HCT116 (cell line): ENCODE measurements at regions not wholly inside any gene's neighbourhood (a gene's known extent, or its start where the extent isn't known, plus 50 kb on each side); places are given as distances from the start of the nearest gene placed in this dataset.

Experiments
- ATAC-seq: fragments of 200-7000 bp; cut with Tn5 transposase; 2 replicates; pipeline ENCODE4 v1.9.1; 2020; ENCODE audit warnings: mild to moderate bottlenecking, moderate library complexity
- BruUV-seq: library from RNA; stranded (reverse); fragments of 400-500 nt; replicated peaks from 2 replicates; lab custom pipeline; 2021; lab: Mats Ljungman, UMichigan
- CTCF ChIA-PET: fragments of 300-600 bp; sonication (Branson Sonifier 250); formaldehyde crosslinking; loops from one replicate; lab custom pipeline; 2021; ENCODE audit warnings: antibody characterized with exemption; lab: Charles Lee
- POLR2A ChIA-PET: fragments of 300-600, 350-600 bp; sonication (Branson Sonifier 250); formaldehyde crosslinking; loops from one replicate; lab custom pipeline; 2021; ENCODE audit warnings: antibody characterized with exemption; lab: Charles Lee
- RAD21 ChIA-PET, 2 experiments: fragments of 300-600 bp; sonication (Branson Sonifier 250); formaldehyde crosslinking; loops; one replicate each; lab custom pipeline; 2023; ENCODE audit warnings: low total read pairs in 2 of 2; ENCODE audit not compliant: uncharacterized antibody in 2 of 2, unreplicated experiment in 2 of 2, low non-redundant PET in 1 of 2; lab: Charles Lee
- DNase-seq: peaks from one replicate; pipeline ENCODE4 v3.0.0-alpha.2; 2010; ENCODE audit warnings: low read depth, low spot score
- H2AFZ ChIP-seq: fragments of 200-600 bp; shearing (Covaris generic), sonication (generic); 2 replicates; pipeline ENCODE4 v1.6.1; 2017; ENCODE audit warnings: low read depth, mixed run types, mixed read lengths, antibody characterized with exemption, low read length; ENCODE audit not compliant: poor library complexity, severe bottlenecking
- H3K27ac ChIP-seq: 2 replicates; pipeline ENCODE4 v1.5.1; 2012; ENCODE audit warnings: low read depth, low read length
- H3K27me3 ChIP-seq: fragments of 200-600 bp; sonication (generic); 2 replicates; pipeline ENCODE4 v1.6.1; 2016; ENCODE audit warnings: mixed run types, low read length, mixed read lengths; ENCODE audit not compliant: insufficient read depth
- H3K36me3 ChIP-seq, 2 experiments: fragments of 200-500 bp in 1 of 2; fragments of 200-600 bp in 1 of 2; sonication (Bioruptor generic) in 1 of 2; sonication (generic) in 1 of 2; 2 replicates each; pipeline versions ENCODE4 v1.5.1 to v1.6.1; 2014 to 2016; ENCODE audit warnings: low read length in 2 of 2, inconsistent platforms in 1 of 2, mixed read lengths in 1 of 2, mixed run types in 1 of 2; ENCODE audit not compliant: insufficient read depth in 2 of 2, control insufficient read depth in 1 of 2
- H3K4me1 ChIP-seq, 2 experiments: fragments of 200-600 bp in 1 of 2; sonication (generic) in 1 of 2; 2 replicates each; pipeline versions ENCODE4 v1.5.1 to v1.6.1; 2012 to 2017; ENCODE audit warnings: low read length in 2 of 2, inconsistent platforms in 1 of 2, mild to moderate bottlenecking in 1 of 2, mixed read lengths in 1 of 2, mixed run types in 1 of 2, moderate library complexity in 1 of 2; ENCODE audit not compliant: insufficient read depth in 2 of 2, control insufficient read depth in 1 of 2
- H3K4me2 ChIP-seq: fragments of 200-600 bp; sonication (generic); 2 replicates; pipeline ENCODE4 v1.6.1; 2017; ENCODE audit warnings: mixed run types, low read length, mixed read lengths
- H3K4me3 ChIP-seq, 2 experiments: fragments of 200-600 bp in 1 of 2; sonication (generic) in 1 of 2; replicated peaks in 1 of 2; 2 replicates each; pipeline ENCODE4 v1.5.1; 2011 to 2016; ENCODE audit warnings: low read length in 2 of 2, control low read depth in 1 of 2, low read depth in 1 of 2, mild to moderate bottlenecking in 1 of 2, mixed read lengths in 1 of 2, mixed run types in 1 of 2
- H3K79me2 ChIP-seq: fragments of 200-600 bp; sonication (generic); 2 replicates; pipeline ENCODE4 v1.6.1; 2017; ENCODE audit warnings: mild to moderate bottlenecking, mixed run types, low read length, moderate library complexity, mixed read lengths; ENCODE audit not compliant: insufficient read depth
- H3K9ac ChIP-seq: fragments of 200-600 bp; sonication (generic); 2 replicates; pipeline ENCODE4 v1.6.1; 2016; ENCODE audit warnings: low read length, mixed read lengths
- H3K9me2 ChIP-seq: fragments of 200-600 bp; sonication (generic), shearing (Covaris generic); 2 replicates; pipeline ENCODE4 v1.6.1; 2017; ENCODE audit warnings: mixed run types, mild to moderate bottlenecking, moderate library complexity; ENCODE audit not compliant: insufficient read depth
- H3K9me3 ChIP-seq, 2 experiments: fragments of 200-500 bp in 1 of 2; fragments of 200-600 bp in 1 of 2; sonication (Bioruptor generic) in 1 of 2; sonication (generic) in 1 of 2; 2 replicates each; pipeline ENCODE4 v1.6.1; 2014 to 2017; ENCODE audit warnings: low read length in 2 of 2, mixed read lengths in 2 of 2, inconsistent platforms in 1 of 2, low read depth in 1 of 2, mild to moderate bottlenecking in 1 of 2, mixed run types in 1 of 2, moderate library complexity in 1 of 2; ENCODE audit not compliant: control insufficient read depth in 1 of 2, insufficient read depth in 1 of 2
- H4K20me1 ChIP-seq: fragments of 200-600 bp; sonication (generic), shearing (Covaris generic); 2 replicates; pipeline ENCODE4 v1.6.1; 2017; ENCODE audit warnings: mixed run types, mild to moderate bottlenecking, moderate library complexity; ENCODE audit not compliant: insufficient read depth
- CBX3 ChIP-seq: IDR thresholded peaks from 2 replicates; pipeline ENCODE4 v1.6.1; 2012; ENCODE audit warnings: low read depth
- EGR1 ChIP-seq: IDR thresholded peaks from 2 replicates; pipeline ENCODE4 v1.6.1; 2012; ENCODE audit warnings: low read depth
- EZH2 ChIP-seq: fragments of 200-600 bp; sonication (generic); IDR thresholded peaks from 2 replicates; pipeline ENCODE4 v1.6.1; 2017; ENCODE audit warnings: antibody characterized with exemption, mixed run types
- FOSL1 ChIP-seq: IDR thresholded peaks from 2 replicates; pipeline ENCODE4 v1.6.1; 2012; ENCODE audit warnings: low read depth
- POLR2A ChIP-seq: IDR thresholded peaks from 2 replicates; pipeline ENCODE4 v1.7.0; 2011; ENCODE audit warnings: borderline replicate concordance; ENCODE audit not compliant: insufficient read depth, insufficient read length; ENCODE audit errors: extremely low read depth
- POLR2AphosphoS5 ChIP-seq: IDR thresholded peaks from 2 replicates; pipeline ENCODE4 v1.6.1; 2011; ENCODE audit warnings: mild to moderate bottlenecking, low read depth, low read length, moderate library complexity
- SIN3A ChIP-seq: IDR thresholded peaks from 2 replicates; pipeline ENCODE4 v1.6.1; 2012; ENCODE audit warnings: low read depth
- YY1 ChIP-seq: IDR thresholded peaks from 2 replicates; pipeline ENCODE4 v1.6.1; 2011; ENCODE audit warnings: low read length, low read depth, moderate library complexity, mild to moderate bottlenecking; ENCODE audit not compliant: insufficient replicate concordance; ENCODE audit errors: extremely low read depth
- ZFX ChIP-seq: fragments of 450-650 bp; IDR thresholded peaks from 2 replicates; pipeline ENCODE4 v1.6.1; 2017
- ZNF274 ChIP-seq: fragments of 200-500 bp; sonication (Bioruptor generic); IDR thresholded peaks from 2 replicates; pipeline ENCODE4 v1.6.1; 2014; ENCODE audit warnings: mild to moderate bottlenecking, low read depth, low read length, inconsistent platforms
- intact Hi-C: fragments of 100-400 bp; cut with micrococcal nuclease; formaldehyde crosslinking; loops from 2 replicates; pipeline ENCODE4 v1.10.0; 2022
- TF ChIP-seq, protein P1 (sequence below): IDR thresholded peaks from 2 replicates; pipeline ENCODE4 v1.6.1; 2012; ENCODE audit warnings: low read depth
- TF ChIP-seq, protein P2 (sequence below), 3 experiments: fragments of 200-600 bp in 1 of 3; sonication (generic) in 1 of 3; IDR thresholded peaks in 2 of 3; conservative IDR thresholded peaks in 1 of 3; 2 replicates each; pipeline ENCODE4 v1.5.1; 2012 to 2017; ENCODE audit warnings: low read depth in 2 of 3, low read length in 2 of 3, antibody characterized with exemption in 1 of 3, borderline replicate concordance in 1 of 3, control low read depth in 1 of 3, mild to moderate bottlenecking in 1 of 3, mixed read lengths in 1 of 3, mixed run types in 1 of 3, moderate library complexity in 1 of 3; ENCODE audit not compliant: insufficient read depth in 1 of 3
- TF ChIP-seq, protein P3 (sequence below): IDR thresholded peaks from 2 replicates; pipeline ENCODE4 v1.6.1; 2012

DNA sequence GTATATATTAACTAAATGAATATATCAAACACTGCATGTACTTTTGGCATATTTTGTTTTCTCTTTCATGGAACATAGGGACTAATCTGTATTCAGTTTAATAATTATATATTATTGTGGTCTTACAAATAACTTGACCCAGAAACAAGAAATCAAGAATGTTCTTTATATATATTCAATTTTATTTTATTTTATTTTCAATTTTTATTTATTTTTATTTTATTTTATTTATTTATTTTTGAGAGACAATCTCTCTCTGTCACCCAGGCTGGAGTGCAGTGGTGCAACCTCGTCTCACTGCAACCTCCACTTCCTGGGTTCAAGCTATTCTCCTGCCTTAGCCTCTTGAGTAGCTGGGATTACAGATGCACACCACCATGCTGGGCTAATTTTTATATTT, 258.4 kb upstream of the MYO3A start (continued):
- TF ChIP-seq, protein P1, sequence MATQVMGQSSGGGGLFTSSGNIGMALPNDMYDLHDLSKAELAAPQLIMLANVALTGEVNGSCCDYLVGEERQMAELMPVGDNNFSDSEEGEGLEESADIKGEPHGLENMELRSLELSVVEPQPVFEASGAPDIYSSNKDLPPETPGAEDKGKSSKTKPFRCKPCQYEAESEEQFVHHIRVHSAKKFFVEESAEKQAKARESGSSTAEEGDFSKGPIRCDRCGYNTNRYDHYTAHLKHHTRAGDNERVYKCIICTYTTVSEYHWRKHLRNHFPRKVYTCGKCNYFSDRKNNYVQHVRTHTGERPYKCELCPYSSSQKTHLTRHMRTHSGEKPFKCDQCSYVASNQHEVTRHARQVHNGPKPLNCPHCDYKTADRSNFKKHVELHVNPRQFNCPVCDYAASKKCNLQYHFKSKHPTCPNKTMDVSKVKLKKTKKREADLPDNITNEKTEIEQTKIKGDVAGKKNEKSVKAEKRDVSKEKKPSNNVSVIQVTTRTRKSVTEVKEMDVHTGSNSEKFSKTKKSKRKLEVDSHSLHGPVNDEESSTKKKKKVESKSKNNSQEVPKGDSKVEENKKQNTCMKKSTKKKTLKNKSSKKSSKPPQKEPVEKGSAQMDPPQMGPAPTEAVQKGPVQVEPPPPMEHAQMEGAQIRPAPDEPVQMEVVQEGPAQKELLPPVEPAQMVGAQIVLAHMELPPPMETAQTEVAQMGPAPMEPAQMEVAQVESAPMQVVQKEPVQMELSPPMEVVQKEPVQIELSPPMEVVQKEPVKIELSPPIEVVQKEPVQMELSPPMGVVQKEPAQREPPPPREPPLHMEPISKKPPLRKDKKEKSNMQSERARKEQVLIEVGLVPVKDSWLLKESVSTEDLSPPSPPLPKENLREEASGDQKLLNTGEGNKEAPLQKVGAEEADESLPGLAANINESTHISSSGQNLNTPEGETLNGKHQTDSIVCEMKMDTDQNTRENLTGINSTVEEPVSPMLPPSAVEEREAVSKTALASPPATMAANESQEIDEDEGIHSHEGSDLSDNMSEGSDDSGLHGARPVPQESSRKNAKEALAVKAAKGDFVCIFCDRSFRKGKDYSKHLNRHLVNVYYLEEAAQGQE, result no peak

DNA sequence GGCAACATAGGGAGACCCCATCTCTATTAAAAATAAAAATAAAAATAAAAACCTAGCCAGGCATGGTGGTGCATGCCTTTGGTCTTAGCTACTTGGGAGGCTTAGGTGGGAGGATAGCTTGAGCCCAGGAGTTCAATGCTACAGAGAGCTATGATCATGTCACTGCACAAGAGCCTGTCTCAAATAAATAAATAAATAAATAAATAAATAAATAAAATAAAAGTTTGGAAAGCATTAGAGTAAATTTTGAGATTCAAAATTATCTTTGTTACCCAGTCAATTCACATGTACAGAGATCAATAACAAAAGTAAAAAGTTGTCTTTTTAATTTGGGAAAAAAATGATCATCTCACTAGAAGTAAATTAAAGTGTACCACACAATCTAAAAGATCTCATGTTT, 255.8 kb upstream of the MYO3A start:
- DNase-seq, result no peak
- H3K79me2 ChIP-seq, result no peaks in the 10 kb centered on the region
- no peak overlapping the region for H3K4me2 ChIP-seq
- H4K20me1 ChIP-seq, result no peaks in the 10 kb centered on the region
- no peaks in the 10 kb centered on the region for H3K4me1 ChIP-seq
- ATAC-seq, result no peak
- intact Hi-C loops, result no loop called here
- no peaks in the 10 kb centered on the region for H3K27me3 ChIP-seq
- ChIA-PET POLR2A (no interaction called here), CTCF (no interaction called here), RAD21 (no interaction called here)
- no peaks in the 10 kb centered on the region for H3K9me3 ChIP-seq
- no peak overlapping the region for H2AFZ ChIP-seq
- H3K4me3 ChIP-seq, result no peak overlapping the region
- H3K9ac ChIP-seq, result no peak overlapping the region
- TF ChIP-seq, protein P2, sequence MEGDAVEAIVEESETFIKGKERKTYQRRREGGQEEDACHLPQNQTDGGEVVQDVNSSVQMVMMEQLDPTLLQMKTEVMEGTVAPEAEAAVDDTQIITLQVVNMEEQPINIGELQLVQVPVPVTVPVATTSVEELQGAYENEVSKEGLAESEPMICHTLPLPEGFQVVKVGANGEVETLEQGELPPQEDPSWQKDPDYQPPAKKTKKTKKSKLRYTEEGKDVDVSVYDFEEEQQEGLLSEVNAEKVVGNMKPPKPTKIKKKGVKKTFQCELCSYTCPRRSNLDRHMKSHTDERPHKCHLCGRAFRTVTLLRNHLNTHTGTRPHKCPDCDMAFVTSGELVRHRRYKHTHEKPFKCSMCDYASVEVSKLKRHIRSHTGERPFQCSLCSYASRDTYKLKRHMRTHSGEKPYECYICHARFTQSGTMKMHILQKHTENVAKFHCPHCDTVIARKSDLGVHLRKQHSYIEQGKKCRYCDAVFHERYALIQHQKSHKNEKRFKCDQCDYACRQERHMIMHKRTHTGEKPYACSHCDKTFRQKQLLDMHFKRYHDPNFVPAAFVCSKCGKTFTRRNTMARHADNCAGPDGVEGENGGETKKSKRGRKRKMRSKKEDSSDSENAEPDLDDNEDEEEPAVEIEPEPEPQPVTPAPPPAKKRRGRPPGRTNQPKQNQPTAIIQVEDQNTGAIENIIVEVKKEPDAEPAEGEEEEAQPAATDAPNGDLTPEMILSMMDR (IDR thresholded peaks at IDR 0.05 in 2 of 3, conservative IDR thresholded peaks at IDR 0.05 in 1 of 3; ENCODE audit: borderline replicate concordance in 1 of 3, insufficient read depth in 1 of 3, low read depth in 2 of 3, low read length in 2 of 3), result no peak
- TF ChIP-seq POLR2A (no peak), SIN3A (no peak), EGR1 (no peak), POLR2AphosphoS5 (no peak), YY1 (no peak), ZNF274 (no peak), EZH2 (no peak), CBX3 (no peak), FOSL1 (no peak), ZFX (no peak)
- TF ChIP-seq, protein P3, sequence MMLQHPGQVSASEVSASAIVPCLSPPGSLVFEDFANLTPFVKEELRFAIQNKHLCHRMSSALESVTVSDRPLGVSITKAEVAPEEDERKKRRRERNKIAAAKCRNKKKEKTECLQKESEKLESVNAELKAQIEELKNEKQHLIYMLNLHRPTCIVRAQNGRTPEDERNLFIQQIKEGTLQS, result no peak
- no peak overlapping the region for H3K27ac ChIP-seq
- no peaks in the 10 kb centered on the region for H3K9me2 ChIP-seq
- no peaks in the 10 kb centered on the region for H3K36me3 ChIP-seq
- no TSS peak for BruUV-seq
